Mucosa of rectum (tissue), 2 donors: ENCODE measurements at regions not wholly inside any gene's neighbourhood (a gene's known extent, or its start where the extent isn't known, plus 50 kb on each side); places are given as distances from the start of the nearest gene placed in this dataset.

Experiments
- H3K27ac ChIP-seq, 2 donors: one replicate each; pipeline ENCODE4 v1.7.0; 2013; ENCODE audit warnings: inconsistent platforms in 2 of 2, low read depth in 2 of 2, low read length in 2 of 2
- H3K27me3 ChIP-seq, 2 donors: one replicate each; pipeline ENCODE4 v1.7.0; 2013; ENCODE audit warnings: low read length in 2 of 2; ENCODE audit not compliant: control insufficient read depth in 2 of 2, insufficient read depth in 2 of 2
- H3K36me3 ChIP-seq, 2 donors: one replicate each; pipeline ENCODE4 v1.7.0; 2013; ENCODE audit warnings: low read length in 2 of 2; ENCODE audit not compliant: control insufficient read depth in 2 of 2, insufficient read depth in 2 of 2
- H3K4me1 ChIP-seq, 2 donors: one replicate each; pipeline ENCODE4 v1.7.0; 2013; ENCODE audit warnings: low read length in 2 of 2, mild to moderate bottlenecking in 1 of 2; ENCODE audit not compliant: control insufficient read depth in 2 of 2, insufficient read depth in 2 of 2
- H3K4me3 ChIP-seq, 2 donors: one replicate each; pipeline ENCODE4 v1.7.0; 2013; ENCODE audit warnings: low read length in 2 of 2
- H3K9ac ChIP-seq, 2 donors: one replicate each; pipeline ENCODE4 v1.7.0; 2013; ENCODE audit warnings: low read length in 2 of 2, low read depth in 1 of 2, mild to moderate bottlenecking in 1 of 2
- H3K9me3 ChIP-seq, 2 donors: one replicate each; pipeline ENCODE4 v1.7.0; 2013; ENCODE audit warnings: low read length in 2 of 2; ENCODE audit not compliant: control insufficient read depth in 2 of 2
- donor health status: healthy.
- donor health status: Normal muscosa, but diverticular disease.

DNA sequence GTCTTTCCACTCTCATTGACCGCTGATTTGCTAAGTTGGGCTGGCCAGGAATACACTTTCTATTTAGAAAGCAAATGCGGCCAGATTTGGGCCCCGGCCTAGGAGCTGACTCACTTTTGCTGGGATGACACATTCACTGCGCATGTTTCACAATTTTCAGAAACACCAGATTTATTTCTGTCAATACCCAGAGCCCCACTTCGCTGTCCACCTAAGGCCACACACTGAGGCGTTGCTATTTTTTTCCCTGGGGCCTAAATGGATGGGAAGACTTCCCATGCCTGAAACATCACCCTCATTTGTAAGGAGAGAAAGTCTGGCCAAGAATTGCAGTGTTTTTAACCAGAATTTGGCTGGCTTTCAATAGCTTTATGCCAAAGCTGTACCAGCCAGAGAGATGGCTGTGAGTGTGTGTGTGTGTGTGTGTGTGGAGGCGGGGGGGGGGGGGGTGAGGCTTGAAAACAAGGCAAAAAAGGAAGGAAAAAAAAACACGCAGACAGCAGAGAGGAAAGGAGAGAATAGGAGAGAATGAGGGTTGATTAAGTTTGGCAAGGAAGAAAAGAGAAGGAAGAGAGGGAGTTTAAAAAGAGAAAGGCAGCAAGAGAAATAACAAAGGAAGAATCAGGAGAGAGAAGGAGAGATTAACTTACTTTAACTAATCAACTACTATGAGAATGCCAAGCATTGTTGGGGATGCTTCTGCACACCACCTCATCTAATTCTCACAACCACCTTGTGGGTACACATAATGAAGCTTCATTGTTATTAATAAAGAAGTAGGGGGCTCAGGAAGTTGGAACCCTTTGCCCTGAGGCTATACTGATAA is 261.4 kb upstream of the KLF4 start:
- no peaks in the 10 kb centered on the region for H3K27me3 ChIP-seq
- no peaks in the 10 kb centered on the region for H3K36me3 ChIP-seq
- H3K4me3 ChIP-seq: no peak overlapping the region
- H3K9ac ChIP-seq: peak overlapping the region in 1 of 2 donors; percentile 45
- no peaks in the 10 kb centered on the region for H3K9me3 ChIP-seq
- peaks cover 16 to 33% of the 10 kb centered on the region in 2 donors for H3K4me1 ChIP-seq
- peak overlapping the region; percentile 77 to 80 for H3K27ac ChIP-seq

DNA sequence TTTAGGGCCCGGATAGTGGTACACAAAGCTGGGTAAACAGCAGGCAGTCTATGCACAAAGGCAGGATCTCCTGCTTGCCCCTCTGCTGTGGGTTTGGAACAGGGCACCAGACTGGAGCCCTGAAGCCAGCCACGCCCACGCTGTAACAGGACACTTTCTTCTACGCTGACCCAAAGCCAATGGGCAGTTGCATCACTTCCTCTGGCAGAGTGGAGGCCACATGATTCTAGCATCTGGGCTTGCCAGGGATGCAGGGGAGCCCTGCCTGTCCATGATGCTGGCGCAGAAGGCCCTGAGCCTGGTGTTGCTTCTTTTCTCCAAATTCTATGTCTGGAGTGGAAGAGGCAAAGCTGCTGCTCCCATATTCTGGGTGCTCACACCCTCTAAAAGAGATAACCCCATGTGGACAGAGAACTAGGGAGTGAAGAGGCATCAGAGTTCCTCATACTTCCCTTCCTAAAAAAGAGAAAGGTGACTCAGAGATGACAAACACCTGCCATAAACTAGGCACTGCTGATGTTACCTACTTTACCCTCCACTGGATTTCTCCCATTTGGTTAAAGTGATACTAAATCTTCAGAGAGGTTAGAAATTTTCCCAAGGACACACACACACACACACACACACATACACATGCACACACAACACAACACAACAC is 260.3 kb upstream of the KLF4 start:
- no peaks in the 10 kb centered on the region for H3K27me3 ChIP-seq
- H3K27ac ChIP-seq: peak overlapping the region; percentile 70 to 77
- H3K36me3 ChIP-seq: no peaks in the 10 kb centered on the region
- H3K9me3 ChIP-seq: no peaks in the 10 kb centered on the region
- peaks cover 16 to 26% of the 10 kb centered on the region in 2 donors for H3K4me1 ChIP-seq
- no peak overlapping the region for H3K9ac ChIP-seq
- no peak overlapping the region for H3K4me3 ChIP-seq

DNA sequence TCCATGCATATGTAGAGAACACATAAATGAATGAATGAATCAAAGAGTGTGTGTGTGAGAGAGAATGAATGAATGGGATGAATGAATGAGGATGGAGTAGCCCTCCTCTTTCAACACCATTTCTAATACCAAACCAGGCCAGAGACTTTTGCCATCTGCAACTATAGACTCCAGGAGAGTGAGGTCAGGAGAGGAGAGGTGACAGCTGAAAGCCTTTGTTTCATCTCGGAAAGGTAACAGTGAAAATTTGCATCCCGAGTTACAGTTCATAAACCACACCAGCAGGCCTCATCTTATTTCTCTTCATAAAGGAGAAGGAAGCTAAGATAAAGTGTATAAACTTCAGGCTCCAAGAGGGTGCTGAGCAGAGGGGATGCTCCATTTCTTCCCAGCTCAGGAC is 255.3 kb upstream of the KLF4 start:
- Histone ChIP-seq H3K4me1 (peaks cover 11% of the 10 kb centered on the region in 2 donors), H3K9ac (no peak overlapping the region), H3K27me3 (no peaks in the 10 kb centered on the region), H3K27ac (no peak overlapping the region), H3K9me3 (no peaks in the 10 kb centered on the region), H3K4me3 (no peak overlapping the region), H3K36me3 (no peaks in the 10 kb centered on the region)

DNA sequence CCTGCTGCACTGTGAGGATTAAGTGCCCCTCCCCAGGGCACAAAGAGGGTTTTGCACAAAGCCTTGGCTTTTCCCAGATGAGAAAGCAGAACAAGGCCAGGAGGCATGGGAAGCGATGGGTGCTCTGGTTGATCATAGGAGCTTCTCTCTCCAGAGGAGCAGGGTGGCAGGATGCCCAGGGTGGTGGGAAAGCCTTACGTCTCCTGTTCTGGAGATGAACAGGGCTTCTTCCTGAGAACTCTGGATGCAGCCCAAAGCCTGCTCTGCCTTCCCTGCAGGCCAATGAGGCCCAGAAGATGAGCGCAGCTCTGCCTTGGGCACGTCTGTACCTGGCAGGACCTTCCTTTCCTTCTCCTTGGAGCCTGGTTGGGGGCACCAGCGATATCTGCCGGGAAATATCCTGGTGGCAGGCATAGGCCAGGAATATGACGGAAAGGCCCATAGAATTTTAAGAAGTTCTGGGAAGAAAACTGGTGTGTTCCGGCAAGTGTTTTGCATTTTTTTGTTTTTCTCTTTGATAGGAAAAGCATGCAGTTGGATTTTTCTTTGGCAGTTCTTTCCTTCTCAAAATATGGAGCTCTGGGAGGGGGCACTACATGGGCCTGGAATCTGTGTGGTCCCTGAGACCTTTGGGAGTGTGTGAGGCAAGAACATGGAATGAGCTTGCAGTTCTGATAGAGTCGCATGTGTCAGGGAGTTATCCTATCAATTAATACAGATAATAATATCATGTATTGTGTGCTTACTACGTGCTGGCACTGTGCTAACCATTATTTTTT is 253.2 kb upstream of the KLF4 start:
- no peak overlapping the region for H3K9ac ChIP-seq
- no peaks in the 10 kb centered on the region for H3K36me3 ChIP-seq
- H3K27ac ChIP-seq: no peak overlapping the region
- H3K4me1 ChIP-seq: peaks cover 15 to 16% of the 10 kb centered on the region in 2 donors
- H3K4me3 ChIP-seq: no peak overlapping the region
- H3K9me3 ChIP-seq: no peaks in the 10 kb centered on the region
- H3K27me3 ChIP-seq: no peaks in the 10 kb centered on the region

DNA sequence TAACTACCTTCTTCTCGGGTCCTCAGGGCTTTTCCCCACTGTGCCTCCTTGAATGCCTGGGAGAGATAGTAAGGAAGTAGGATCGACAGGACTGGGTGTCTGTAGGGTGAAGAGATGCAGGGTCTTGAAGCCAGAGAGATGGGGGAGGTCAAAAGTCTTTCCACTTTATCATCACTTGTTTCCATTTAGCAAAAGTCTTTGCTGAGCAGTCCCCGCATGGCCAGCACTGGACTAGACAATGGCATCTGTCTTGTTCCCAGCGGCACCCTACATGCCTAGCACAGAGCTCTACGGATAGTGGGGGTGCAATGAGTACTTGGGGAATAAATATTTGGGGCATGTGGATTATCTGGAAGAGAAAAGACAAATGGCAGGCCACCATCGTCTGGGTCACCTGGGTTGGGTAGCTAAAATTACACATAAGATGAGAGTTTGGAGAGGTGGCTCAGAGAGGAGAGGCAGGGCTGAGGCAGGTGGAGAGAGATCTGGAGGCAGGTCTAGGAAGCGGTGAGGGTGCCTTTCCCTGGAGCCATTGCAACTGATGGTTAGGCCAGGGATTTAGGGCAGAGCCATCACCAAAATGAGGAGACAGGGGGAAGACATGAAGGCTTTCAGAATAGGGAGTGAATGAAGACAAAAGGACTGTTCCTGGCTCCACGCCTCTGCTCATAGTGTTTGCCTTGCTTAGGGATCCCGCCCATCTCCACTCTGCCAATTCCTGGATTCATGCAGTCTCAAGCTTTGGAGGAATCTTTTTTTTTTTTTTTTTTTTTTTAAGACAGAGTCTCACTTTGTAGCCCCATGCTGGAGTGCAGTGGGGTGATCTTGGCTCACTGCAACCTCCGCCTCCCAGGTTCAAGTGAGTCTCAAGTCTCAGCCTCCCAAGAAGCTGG is 250.8 kb upstream of the KLF4 start:
- H3K4me1 ChIP-seq: peaks cover 17 to 18% of the 10 kb centered on the region in 2 donors
- no peak overlapping the region for H3K9ac ChIP-seq
- no peaks in the 10 kb centered on the region for H3K27me3 ChIP-seq
- H3K9me3 ChIP-seq: no peaks in the 10 kb centered on the region
- H3K27ac ChIP-seq: no peak overlapping the region
- H3K4me3 ChIP-seq: no peak overlapping the region
- no peaks in the 10 kb centered on the region for H3K36me3 ChIP-seq

DNA sequence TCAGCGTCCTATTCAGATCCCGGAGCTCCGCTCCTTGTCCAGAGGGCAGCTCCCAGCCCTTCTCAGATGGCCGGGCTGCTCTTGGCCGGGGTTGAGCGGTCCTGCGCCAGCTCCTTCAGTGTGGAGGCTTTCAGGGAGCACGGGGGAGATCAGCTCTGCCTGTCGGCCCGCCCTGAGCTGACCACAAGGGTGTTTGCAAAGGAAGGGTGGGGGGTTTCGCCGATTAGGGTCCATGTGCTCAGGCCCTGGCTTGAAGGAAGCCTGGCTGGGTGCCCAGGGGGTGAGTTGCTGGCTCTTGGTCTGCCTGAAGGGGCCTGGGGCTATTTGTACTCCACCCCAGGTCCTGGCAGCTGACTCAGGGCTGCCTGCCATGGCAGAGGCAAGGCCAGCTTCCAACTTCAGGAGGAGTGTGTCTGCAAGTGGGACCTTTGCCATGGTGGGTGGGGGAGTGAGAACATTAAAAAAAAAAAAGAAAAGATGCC is 250.1 kb upstream of the KLF4 start:
- no peak overlapping the region for H3K4me3 ChIP-seq
- no peaks in the 10 kb centered on the region for H3K9me3 ChIP-seq
- peaks cover 17 to 18% of the 10 kb centered on the region in 2 donors for H3K4me1 ChIP-seq
- H3K27ac ChIP-seq: no peak overlapping the region
- no peaks in the 10 kb centered on the region for H3K27me3 ChIP-seq
- no peaks in the 10 kb centered on the region for H3K36me3 ChIP-seq
- no peak overlapping the region for H3K9ac ChIP-seq

DNA sequence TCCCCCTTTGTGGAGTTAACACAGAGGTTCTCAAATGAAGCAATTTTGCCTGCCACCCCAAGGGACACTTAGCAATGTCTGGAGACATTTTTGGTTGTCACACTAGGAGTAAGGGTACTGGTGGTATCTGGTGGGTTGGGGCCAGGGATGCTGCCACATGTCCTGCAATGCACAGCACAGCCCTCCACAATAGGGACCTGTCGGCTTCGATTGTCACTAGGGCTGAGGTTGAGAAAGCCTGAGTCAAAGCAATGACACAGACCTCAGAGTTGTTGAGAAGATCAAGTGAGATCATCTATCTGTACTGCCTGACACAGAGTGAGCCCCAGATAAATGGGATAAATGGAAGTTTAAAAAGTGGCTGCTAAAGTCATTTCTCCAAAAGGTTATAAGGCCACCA is 249.2 kb upstream of the KLF4 start:
- Histone ChIP-seq H3K9me3 (no peaks in the 10 kb centered on the region), H3K9ac (peak overlapping the region in 1 of 2 donors; percentile 39), H3K27me3 (no peaks in the 10 kb centered on the region), H3K36me3 (no peaks in the 10 kb centered on the region), H3K4me3 (no peak overlapping the region), H3K27ac (peak overlapping the region; percentile 28 to 45), H3K4me1 (peaks cover 17 to 18% of the 10 kb centered on the region in 2 donors)

DNA sequence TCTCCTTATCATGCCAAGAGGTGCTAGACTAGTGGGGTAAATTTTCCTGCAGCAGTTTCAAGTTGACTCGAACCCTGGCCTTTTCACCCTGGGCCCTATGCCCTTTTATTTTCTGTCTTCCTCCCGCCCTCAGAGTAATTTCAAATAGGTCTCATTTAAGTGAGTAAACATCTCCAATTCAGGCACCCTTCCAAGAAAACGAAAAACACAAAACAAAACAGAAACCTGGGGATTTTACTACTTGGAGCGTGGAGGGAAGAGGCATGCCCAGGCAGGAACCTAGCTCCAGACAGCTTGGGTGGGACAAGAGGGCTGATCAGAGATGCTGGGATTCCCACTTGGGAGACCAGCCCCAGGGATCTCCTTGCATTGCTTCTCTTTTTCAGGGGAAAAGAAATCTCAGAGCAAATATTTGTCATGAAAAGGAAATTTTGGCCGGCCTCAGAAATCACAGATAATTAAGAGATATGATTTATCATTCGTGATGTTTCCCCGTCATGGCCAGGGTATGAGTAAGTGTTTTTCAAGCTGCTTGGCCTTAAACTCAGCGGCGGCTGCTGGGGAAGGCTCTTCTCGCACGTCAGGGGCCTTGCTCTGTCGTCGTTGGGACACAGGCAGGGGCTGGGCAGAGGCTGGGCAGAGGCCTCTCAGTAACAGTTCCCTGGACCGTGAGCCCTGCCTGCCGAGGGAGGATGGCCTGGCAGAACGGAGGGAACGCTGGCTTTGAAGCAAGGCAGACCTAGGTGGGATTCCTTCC is 248.6 kb upstream of the KLF4 start:
- Histone ChIP-seq H3K4me1 (peaks cover 17 to 24% of the 10 kb centered on the region in 2 donors), H3K9ac (peak overlapping the region in 1 of 2 donors; percentile 39), H3K9me3 (no peaks in the 10 kb centered on the region), H3K4me3 (no peak overlapping the region), H3K36me3 (no peaks in the 10 kb centered on the region), H3K27ac (peak overlapping the region; percentile 28 to 45), H3K27me3 (no peaks in the 10 kb centered on the region)

DNA sequence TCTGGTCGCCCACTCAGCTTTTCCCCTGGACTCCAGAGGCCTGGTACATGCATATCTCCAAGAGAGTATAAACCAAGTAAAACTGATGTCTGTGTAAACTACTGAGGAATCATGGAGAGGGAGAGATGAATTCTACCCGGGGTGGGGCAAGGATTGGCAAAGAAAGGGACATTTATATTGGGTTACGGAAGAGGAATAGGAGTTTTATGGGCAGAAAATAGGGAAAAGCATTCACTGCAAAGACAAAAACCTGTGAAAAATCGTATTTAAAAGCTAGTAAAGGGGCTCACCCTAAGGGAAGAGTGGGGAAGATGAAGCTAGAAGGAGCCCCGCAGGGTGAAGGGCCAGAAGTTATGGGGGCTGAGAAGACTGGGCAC is 248.0 kb upstream of the KLF4 start:
- Histone ChIP-seq H3K27ac (peak overlapping the region in 1 of 2 donors; percentile 45), H3K4me1 (peaks cover 19 to 28% of the 10 kb centered on the region in 2 donors), H3K4me3 (no peak overlapping the region), H3K9ac (peak overlapping the region in 1 of 2 donors; percentile 39), H3K9me3 (no peaks in the 10 kb centered on the region), H3K27me3 (no peaks in the 10 kb centered on the region), H3K36me3 (no peaks in the 10 kb centered on the region)
